Esophagus muscularis mucosa (tissue), 4 donors: ENCODE measurements at regions not wholly inside any gene's neighbourhood (a gene's known extent, or its start where the extent isn't known, plus 50 kb on each side); places are given as distances from the start of the nearest gene placed in this dataset.

Experiments used
- DNase-seq: peaks from one replicate; pipeline ENCODE4 v3.0.0-alpha.2; 2017; ENCODE audit errors: extremely low spot score
- H3K27ac ChIP-seq, 4 donors: fragments of 200-600 bp; sonication (generic); replicated peaks in 1 of 4; 1 replicate in 3 of 4; 2 replicates in 1 of 4; pipeline ENCODE4 v1.5.1; 2016 to 2019; ENCODE audit warnings: mild to moderate bottlenecking in 1 of 4
- H3K27me3 ChIP-seq, 4 donors: fragments of 200-600 bp; sonication (generic); one replicate each; pipeline versions ENCODE4 v1.5.1 to v1.6.0; 2016 to 2019
- H3K36me3 ChIP-seq, 4 donors: fragments of 200-600 bp; sonication (generic); one replicate each; pipeline ENCODE4 v1.5.1; 2016 to 2019
- H3K4me1 ChIP-seq, 4 donors: fragments of 200-600 bp; sonication (generic); one replicate each; pipeline ENCODE4 v1.5.1; 2016 to 2019
- H3K4me3 ChIP-seq, 4 donors: fragments of 200-600 bp; sonication (generic); 1 replicate in 2 of 4; 2 replicates in 2 of 4; pipeline ENCODE4 v1.5.1; 2016 to 2019; ENCODE audit warnings: mild to moderate bottlenecking in 4 of 4, moderate library complexity in 1 of 4
- H3K9me3 ChIP-seq, 4 donors: fragments of 200-600 bp; sonication (generic); 1 replicate in 3 of 4; 2 replicates in 1 of 4; pipeline ENCODE4 v1.5.1; 2016 to 2019
- EP300 ChIP-seq: sonication (generic); formaldehyde crosslinking; IDR thresholded peaks from one replicate; pipeline ENCODE4 v1.6.1; 2017; ENCODE audit warnings: antibody characterized with exemption
- POLR2A ChIP-seq: fragments of 450-650 bp; IDR thresholded peaks from one replicate; pipeline ENCODE4 v1.6.1; 2017; ENCODE audit warnings: antibody characterized with exemption, moderate library complexity, mild to moderate bottlenecking, low read depth
- POLR2AphosphoS5 ChIP-seq, 2 donors: sonication (generic); formaldehyde crosslinking; IDR thresholded peaks; one replicate each; pipeline ENCODE4 v1.6.1; 2017; ENCODE audit warnings: antibody characterized with exemption in 2 of 2
- WGBS: methylation state at CpG from one replicate; pipeline ENCODE4 v1.1.5; 2018; 5-methylcytosine and 5-hydroxymethylcytosine counted together
- intact Hi-C: fragments of 100-400 bp; cut with DNase I; formaldehyde crosslinking; loops from one replicate; pipeline ENCODE4 v1.15.1; 2023
- TF ChIP-seq, protein P1 (sequence below), 3 experiments: fragments of 200-600 bp in 2 of 3; fragments of 450-650 bp in 1 of 3; sonication (generic) in 2 of 3; IDR thresholded peaks; one replicate each; pipeline ENCODE4 v1.5.1; 2017 to 2019; ENCODE audit warnings: antibody characterized with exemption in 3 of 3, mild to moderate bottlenecking in 2 of 3, moderate library complexity in 1 of 3

DNA sequence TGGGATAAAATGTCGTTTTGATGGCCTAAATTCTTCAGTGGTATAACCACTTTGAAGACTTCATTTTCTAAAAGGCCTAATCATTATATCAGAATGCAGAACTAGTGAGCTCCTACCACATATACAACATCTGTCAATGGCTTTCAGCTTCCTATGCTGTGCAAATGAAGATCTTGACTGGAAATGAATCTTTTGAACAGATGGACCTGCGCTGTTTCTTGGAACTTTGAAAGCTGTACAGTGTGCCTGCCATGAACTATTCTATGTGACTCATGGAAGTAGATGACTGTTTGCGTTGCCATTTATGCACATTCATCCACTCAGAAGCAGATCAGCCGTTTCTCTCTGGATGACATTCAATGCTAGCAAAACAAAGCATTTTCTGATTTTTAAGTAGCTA is 542.2 kb upstream of the USP15 start:
- no peak for TF ChIP-seq POLR2AphosphoS5 (IDR thresholded peaks at IDR 0.05)
- DNase-seq = no peak
- H3K27ac ChIP-seq = no peak overlapping the region
- intact Hi-C loops = no loop called here
- no peaks in the 10 kb centered on the region for H3K9me3 ChIP-seq
- 82% methylated on average over 4 of the region's 4 CpGs for WGBS
- no peaks in the 10 kb centered on the region for H3K27me3 ChIP-seq
- no peak overlapping the region for H3K4me3 ChIP-seq
- peaks cover 0 to 5% (median 0%) of the 10 kb centered on the region in 4 donors for H3K4me1 ChIP-seq
- H3K36me3 ChIP-seq = no peaks in the 10 kb centered on the region

DNA sequence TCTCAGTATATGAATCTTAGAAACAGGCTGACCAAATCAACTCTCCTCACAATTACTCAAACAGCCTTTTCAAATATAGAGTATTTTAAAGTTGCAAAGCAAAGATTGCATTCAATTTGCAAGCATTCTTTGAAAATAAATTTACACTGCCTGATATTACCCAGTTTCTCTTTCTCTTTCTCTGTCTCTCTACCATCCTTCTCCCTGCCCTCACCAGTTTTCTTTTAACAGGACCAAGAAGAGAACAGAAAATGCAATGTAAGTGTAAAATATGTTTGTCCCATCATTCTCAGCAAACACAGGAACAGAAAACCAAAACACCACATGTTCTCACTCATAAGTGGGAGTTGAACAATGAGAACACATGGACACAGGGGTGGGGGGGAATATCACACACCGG is 520.3 kb upstream of the USP15 start:
- 71% methylated on average over 1 of the region's 1 CpG for WGBS

DNA sequence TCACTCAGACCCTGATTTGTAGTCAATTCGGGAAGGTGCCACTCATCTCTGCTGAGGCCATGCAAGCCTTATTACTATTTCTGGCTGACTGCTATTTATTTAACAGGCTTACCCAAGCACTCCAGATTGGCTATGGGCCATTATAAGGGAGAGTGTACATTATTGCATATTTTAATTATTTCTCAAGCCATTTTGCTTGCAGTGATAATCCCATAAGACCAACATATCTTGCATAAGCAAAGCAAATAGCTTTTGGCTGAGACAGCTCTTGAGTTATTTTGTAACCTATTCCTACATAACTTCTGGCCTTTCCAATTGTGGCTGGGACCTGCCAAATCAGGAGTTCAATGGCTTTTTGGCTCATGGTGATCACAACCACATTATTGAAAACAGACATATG is 509.6 kb upstream of the USP15 start:
- no peaks in the 10 kb centered on the region for H3K4me1 ChIP-seq
- no peaks in the 10 kb centered on the region for H3K27me3 ChIP-seq
- TF ChIP-seq, protein P1, sequence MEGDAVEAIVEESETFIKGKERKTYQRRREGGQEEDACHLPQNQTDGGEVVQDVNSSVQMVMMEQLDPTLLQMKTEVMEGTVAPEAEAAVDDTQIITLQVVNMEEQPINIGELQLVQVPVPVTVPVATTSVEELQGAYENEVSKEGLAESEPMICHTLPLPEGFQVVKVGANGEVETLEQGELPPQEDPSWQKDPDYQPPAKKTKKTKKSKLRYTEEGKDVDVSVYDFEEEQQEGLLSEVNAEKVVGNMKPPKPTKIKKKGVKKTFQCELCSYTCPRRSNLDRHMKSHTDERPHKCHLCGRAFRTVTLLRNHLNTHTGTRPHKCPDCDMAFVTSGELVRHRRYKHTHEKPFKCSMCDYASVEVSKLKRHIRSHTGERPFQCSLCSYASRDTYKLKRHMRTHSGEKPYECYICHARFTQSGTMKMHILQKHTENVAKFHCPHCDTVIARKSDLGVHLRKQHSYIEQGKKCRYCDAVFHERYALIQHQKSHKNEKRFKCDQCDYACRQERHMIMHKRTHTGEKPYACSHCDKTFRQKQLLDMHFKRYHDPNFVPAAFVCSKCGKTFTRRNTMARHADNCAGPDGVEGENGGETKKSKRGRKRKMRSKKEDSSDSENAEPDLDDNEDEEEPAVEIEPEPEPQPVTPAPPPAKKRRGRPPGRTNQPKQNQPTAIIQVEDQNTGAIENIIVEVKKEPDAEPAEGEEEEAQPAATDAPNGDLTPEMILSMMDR (IDR thresholded peaks at IDR 0.05) = no peak
- TF ChIP-seq POLR2AphosphoS5 (IDR thresholded peaks at IDR 0.05) = no peak
- no peak for TF ChIP-seq POLR2A
- no peak for TF ChIP-seq EP300
- no peaks in the 10 kb centered on the region for H3K9me3 ChIP-seq
- DNase-seq = no peak
- WGBS = 92% methylated on average over 1 of the region's 1 CpG
- no peaks in the 10 kb centered on the region for H3K36me3 ChIP-seq
- intact Hi-C loops = no loop called here
- H3K4me3 ChIP-seq = no peak overlapping the region
- no peak overlapping the region for H3K27ac ChIP-seq

More for the DNA sequence above, 520.3 kb upstream of the USP15 start:
- DNase-seq = no peak
- no peaks in the 10 kb centered on the region for H3K9me3 ChIP-seq
- intact Hi-C loops = no loop called here
- no peaks in the 10 kb centered on the region for H3K4me1 ChIP-seq
- no peaks in the 10 kb centered on the region for H3K36me3 ChIP-seq
- H3K4me3 ChIP-seq = no peak overlapping the region
- H3K27me3 ChIP-seq = no peaks in the 10 kb centered on the region
- H3K27ac ChIP-seq = no peak overlapping the region
- TF ChIP-seq EP300 (no peak), POLR2A (no peak), POLR2AphosphoS5 (IDR thresholded peaks at IDR 0.05) (no peak)
- TF ChIP-seq, protein P1 (IDR thresholded peaks at IDR 0.05) = no peak

DNA sequence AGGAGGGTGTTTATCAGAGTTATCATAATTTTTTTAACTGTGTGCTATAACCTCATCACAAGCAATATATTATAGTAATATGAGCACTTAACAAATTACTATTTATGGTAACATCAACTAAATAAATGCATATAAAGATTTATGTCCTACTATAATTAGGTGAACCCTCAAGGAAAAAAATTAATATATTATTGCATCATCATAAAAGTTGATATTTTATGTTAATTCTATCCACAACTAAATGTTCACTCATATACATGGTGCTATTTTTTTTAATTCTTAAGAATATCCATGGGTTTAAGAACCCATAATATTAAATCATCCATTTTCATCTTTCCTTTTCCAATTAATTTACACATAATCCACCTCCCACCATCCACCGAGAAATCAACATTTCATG is 506.0 kb upstream of the USP15 start:
- H3K4me1 ChIP-seq = peaks cover 0 to 10% (median 0%) of the 10 kb centered on the region in 4 donors
- intact Hi-C loops = no loop called here
- no peaks in the 10 kb centered on the region for H3K9me3 ChIP-seq
- no peak for TF ChIP-seq POLR2A
- TF ChIP-seq, protein P1 (IDR thresholded peaks at IDR 0.05) = no peak
- no peak for TF ChIP-seq POLR2AphosphoS5 (IDR thresholded peaks at IDR 0.05)
- TF ChIP-seq EP300 = no peak
- 94% methylated on average over 1 of the region's 1 CpG for WGBS
- no peak for DNase-seq
- H3K27me3 ChIP-seq = no peaks in the 10 kb centered on the region
- H3K36me3 ChIP-seq = no peaks in the 10 kb centered on the region
- H3K4me3 ChIP-seq = no peak overlapping the region
- no peak overlapping the region for H3K27ac ChIP-seq

DNA sequence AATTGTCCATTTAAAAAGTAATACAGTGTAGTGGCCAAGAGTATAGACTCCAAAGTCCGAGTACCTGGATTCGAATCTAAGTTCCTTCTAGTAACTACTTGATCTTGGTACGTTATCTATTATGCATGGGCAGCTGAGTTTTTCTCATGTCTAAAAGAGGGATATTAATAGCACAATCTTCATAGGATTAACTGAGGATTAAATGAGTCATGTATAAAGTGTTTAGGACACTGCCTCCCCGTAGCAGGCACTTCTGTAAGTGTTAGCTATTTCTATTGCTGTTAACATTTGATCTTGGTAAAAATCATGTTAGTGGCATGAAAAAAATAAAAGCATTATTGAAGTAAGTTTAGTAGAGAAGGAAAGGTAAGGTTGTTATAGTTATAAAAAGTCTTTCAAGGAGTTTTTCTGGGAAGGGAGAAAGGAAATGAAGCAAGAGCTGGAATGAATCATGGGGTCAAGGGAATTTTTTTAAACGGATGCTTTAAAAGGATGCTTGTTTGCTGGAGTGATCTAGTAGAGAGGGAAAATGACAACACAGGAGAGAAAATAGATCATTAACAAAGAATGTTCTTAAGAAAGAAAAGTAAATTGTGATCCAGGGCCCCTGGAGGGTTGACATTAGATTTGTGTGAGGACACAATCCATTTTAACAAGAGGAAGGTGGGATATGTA is 502.2 kb upstream of the USP15 start:
- TF ChIP-seq, protein P1 (IDR thresholded peaks at IDR 0.05) = no peak
- no peak for TF ChIP-seq POLR2AphosphoS5 (IDR thresholded peaks at IDR 0.05)
- no peak for TF ChIP-seq EP300
- TF ChIP-seq POLR2A = no peak
- H3K9me3 ChIP-seq = no peaks in the 10 kb centered on the region
- no peak overlapping the region for H3K27ac ChIP-seq
- H3K27me3 ChIP-seq = no peaks in the 10 kb centered on the region
- 56% methylated on average over 5 of the region's 5 CpGs for WGBS
- no peaks in the 10 kb centered on the region for H3K36me3 ChIP-seq
- intact Hi-C loops = no loop called here
- H3K4me1 ChIP-seq = peaks cover 0 to 10% (median 0%) of the 10 kb centered on the region in 4 donors
- no peak overlapping the region for H3K4me3 ChIP-seq
- DNase-seq = no peak
